ENCODE measurements at regions not wholly inside any gene's neighbourhood (a gene's known extent, or its start where the extent isn't known, plus 50 kb on each side); places are given as distances from the start of the nearest gene placed in this dataset.

GRCh38 chr6:165747963-165748362 lies 84.9 kb upstream of the PDE10A start:
- DNase-seq (ENCODE audit: low spot score) = no peak

GRCh38 chr6:165746331-165746730 lies 83.3 kb upstream of the PDE10A start:
- peak; percentile 64 for DNase-seq (ENCODE audit: low spot score)

- no peak for DNase-seq (ENCODE audit: low spot score)
Observed at GRCh38 chr6:165745492-165745891, 82.5 kb upstream of the PDE10A start.

GRCh38 chr6:165744555-165745228 lies 81.7 kb upstream of the PDE10A start:
- no peak for DNase-seq (ENCODE audit: low spot score)

- no peak for DNase-seq (ENCODE audit: low spot score)
Observed at GRCh38 chr6:165743366-165743898, 80.4 kb upstream of the PDE10A start.

- no peak for DNase-seq (ENCODE audit: low spot score)
Observed at GRCh38 chr6:165742047-165742446, 79.0 kb upstream of the PDE10A start.

- no peak for DNase-seq (ENCODE audit: low spot score)
Observed at GRCh38 chr6:165737396-165737795, 74.4 kb upstream of the PDE10A start.

GRCh38 chr6:165735065-165735464 lies 72.0 kb upstream of the PDE10A start:
- no peak for DNase-seq (ENCODE audit: low spot score)

- no peak for DNase-seq (ENCODE audit: low spot score)
Observed at GRCh38 chr6:165733489-165733791, 70.4 kb upstream of the PDE10A start.

- DNase-seq (ENCODE audit: low spot score) = no peak
Observed at GRCh38 chr6:165732696-165733488, 69.9 kb upstream of the PDE10A start.

GRCh38 chr6:165729307-165729936 lies 66.4 kb upstream of the PDE10A start:
- peak; percentile 57 for DNase-seq (ENCODE audit: low spot score)

- no peak for DNase-seq (ENCODE audit: low spot score)
Observed at GRCh38 chr6:165728216-165728615, 65.2 kb upstream of the PDE10A start.

GRCh38 chr6:165726965-165727381 lies 63.9 kb upstream of the PDE10A start:
- no peak for DNase-seq (ENCODE audit: low spot score)

- DNase-seq (ENCODE audit: low spot score) = no peak
Observed at GRCh38 chr6:165726290-165726875, 63.3 kb upstream of the PDE10A start.

- no peak for DNase-seq (ENCODE audit: low spot score)
Observed at GRCh38 chr6:165725201-165725600, 62.2 kb upstream of the PDE10A start.

GRCh38 chr6:165723326-165723725 lies 60.3 kb upstream of the PDE10A start:
- no peak for DNase-seq (ENCODE audit: low spot score)

- no peak for DNase-seq (ENCODE audit: low spot score)
Observed at GRCh38 chr6:165722022-165722421, 59.0 kb upstream of the PDE10A start.

- DNase-seq (ENCODE audit: low spot score) = no peak
Observed at GRCh38 chr6:165721356-165721755, 58.3 kb upstream of the PDE10A start.

GRCh38 chr6:165718491-165718891 lies 55.5 kb upstream of the PDE10A start:
- no peak for DNase-seq (ENCODE audit: low spot score)

GRCh38 chr6:165717732-165718465 lies 54.9 kb upstream of the PDE10A start:
- no peak for DNase-seq (ENCODE audit: low spot score)

GRCh38 chr6:165716886-165717285 lies 53.8 kb upstream of the PDE10A start:
- no peak for DNase-seq (ENCODE audit: low spot score)

- no peak for DNase-seq (ENCODE audit: low spot score)
Observed at GRCh38 chr6:165715428-165715827, 52.4 kb upstream of the PDE10A start.
